AG09309 (cell line): ENCODE measurements at regions not wholly inside any gene's neighbourhood (a gene's known extent, or its start where the extent isn't known, plus 50 kb on each side); places are given as distances from the start of the nearest gene placed in this dataset.
"Not testable (repeated sequence)": the region's sequence is repeated elsewhere in the genome, so short reads cannot be mapped to it uniquely, and the experiment has no call there.

Source experiments
- DNase-seq: peaks from one replicate; pipeline ENCODE4 v3.0.0-alpha.2; 2010; ENCODE audit warnings: low read depth
- H3K4me3 ChIP-seq: 2 replicates; pipeline ENCODE4 v1.5.1; 2011; ENCODE audit warnings: mild to moderate bottlenecking, low read depth, low read length, moderate library complexity; ENCODE audit not compliant: control insufficient read depth
- TF ChIP-seq, protein P1 (sequence below): IDR thresholded peaks from 2 replicates; pipeline ENCODE4 v1.5.1; 2011; ENCODE audit warnings: mild to moderate bottlenecking, low read depth, low read length, inconsistent platforms; ENCODE audit not compliant: insufficient read depth, control insufficient read depth; ENCODE audit errors: missing control alignments

DNA sequence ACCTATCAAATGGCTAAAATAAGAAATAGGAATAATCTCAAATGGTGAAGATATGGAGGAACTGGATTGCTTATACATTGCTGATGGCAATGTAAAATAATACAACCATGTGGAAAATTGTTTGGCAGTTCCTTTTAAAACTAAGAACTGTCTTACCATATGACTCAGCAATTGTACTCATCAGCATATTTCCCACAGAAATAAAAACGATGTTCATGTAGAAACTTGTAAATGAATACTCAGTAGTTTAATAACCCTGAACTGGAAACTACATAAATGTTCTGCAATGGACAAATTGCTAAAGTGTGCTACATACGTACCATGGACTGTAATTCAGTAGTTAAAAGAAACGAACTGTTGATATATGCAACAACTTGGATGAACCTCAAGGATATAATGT, 253.9 kb upstream of the RBMS3 start:
- H3K4me3 ChIP-seq: no peak overlapping the region
- no peak for DNase-seq

DNA sequence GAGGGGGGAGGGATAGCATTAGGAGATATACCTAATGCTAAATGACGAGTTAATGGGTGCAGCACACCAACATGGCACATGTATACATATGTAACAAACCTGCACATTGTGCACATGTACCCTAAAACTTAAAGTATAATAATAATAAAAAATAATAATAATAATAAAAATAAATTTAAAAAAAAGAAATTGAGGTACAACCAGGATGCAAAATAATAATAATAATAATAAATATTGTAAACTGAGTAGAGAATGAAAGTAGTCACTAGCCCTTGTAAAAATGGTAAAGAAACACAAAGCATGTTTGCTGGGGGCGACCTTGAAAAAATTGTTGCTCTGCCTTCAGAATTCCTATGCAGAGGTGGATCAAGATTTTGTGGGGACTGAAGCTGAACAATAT, 249.7 kb upstream of the RBMS3 start:
- H3K4me3 ChIP-seq, DNase-seq: not testable (repeated sequence)

More for the DNA sequence above, 253.9 kb upstream of the RBMS3 start:
- TF ChIP-seq, protein P1, sequence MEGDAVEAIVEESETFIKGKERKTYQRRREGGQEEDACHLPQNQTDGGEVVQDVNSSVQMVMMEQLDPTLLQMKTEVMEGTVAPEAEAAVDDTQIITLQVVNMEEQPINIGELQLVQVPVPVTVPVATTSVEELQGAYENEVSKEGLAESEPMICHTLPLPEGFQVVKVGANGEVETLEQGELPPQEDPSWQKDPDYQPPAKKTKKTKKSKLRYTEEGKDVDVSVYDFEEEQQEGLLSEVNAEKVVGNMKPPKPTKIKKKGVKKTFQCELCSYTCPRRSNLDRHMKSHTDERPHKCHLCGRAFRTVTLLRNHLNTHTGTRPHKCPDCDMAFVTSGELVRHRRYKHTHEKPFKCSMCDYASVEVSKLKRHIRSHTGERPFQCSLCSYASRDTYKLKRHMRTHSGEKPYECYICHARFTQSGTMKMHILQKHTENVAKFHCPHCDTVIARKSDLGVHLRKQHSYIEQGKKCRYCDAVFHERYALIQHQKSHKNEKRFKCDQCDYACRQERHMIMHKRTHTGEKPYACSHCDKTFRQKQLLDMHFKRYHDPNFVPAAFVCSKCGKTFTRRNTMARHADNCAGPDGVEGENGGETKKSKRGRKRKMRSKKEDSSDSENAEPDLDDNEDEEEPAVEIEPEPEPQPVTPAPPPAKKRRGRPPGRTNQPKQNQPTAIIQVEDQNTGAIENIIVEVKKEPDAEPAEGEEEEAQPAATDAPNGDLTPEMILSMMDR: no peak

DNA sequence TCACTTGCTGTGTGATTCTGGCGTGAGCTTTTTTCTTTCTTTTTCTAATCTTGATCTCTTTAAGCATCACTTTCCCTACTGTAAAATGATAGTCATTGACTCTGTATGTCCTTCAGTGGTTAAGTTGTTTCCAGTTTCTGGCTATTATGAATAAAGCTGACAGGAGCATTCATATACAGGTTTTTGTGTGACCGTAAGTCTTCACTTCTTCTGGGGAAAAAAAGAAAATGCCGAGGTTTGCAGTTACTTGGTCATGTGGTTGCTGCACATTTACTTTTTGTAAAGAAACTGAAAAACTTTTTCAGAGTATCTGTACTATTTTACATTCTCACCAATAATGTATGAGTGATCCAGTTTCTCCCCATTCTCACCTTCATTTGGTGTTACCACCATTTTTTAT, 247.4 kb upstream of the RBMS3 start:
- DNase-seq: no peak
- TF ChIP-seq, protein P1: no peak
- H3K4me3 ChIP-seq: no peak overlapping the region

DNA sequence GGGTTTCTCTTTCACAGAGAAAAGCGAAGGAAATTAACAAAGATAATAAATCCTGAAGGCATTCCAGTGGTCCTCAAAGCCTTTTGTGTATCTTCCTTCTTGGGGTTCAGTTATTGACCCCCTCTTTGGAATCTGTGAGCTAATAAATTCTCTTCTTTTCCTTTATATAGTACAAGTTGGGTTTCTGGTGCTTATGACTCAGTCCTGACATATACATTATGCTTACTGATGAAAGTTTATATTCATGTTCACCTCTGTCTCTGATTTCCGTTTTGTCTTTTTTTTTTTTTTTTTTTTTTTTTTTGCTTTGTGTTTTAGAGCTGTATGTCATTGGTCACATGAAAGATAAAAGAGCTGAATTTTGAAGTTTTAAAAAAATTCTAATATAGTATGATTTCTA, 230.7 kb upstream of the RBMS3 start:
- no peak for DNase-seq
- H3K4me3 ChIP-seq: no peak overlapping the region
- TF ChIP-seq, protein P1: no peak

DNA sequence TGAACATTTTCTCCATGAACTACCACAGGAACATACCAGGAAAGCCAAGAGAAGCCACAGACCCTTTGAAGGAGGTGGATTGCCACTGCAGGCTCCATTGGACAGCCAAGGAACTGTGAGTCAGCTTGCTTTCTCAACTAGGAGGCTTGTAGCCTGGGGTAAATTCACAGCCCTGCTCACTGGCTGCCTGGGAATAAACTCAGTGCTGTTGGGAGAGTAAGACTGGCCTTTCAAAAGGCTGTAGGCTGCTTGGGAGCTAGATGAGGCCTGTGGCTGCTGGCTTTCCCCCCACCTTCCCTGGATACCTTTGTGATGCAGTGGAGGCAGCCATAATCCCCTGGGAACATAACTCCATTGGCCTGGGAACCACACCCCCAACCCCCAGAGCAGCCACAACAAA, 223.5 kb upstream of the RBMS3 start:
- TF ChIP-seq, protein P1: no peak
- no peak overlapping the region for H3K4me3 ChIP-seq
- peak; percentile 65 for DNase-seq

DNA sequence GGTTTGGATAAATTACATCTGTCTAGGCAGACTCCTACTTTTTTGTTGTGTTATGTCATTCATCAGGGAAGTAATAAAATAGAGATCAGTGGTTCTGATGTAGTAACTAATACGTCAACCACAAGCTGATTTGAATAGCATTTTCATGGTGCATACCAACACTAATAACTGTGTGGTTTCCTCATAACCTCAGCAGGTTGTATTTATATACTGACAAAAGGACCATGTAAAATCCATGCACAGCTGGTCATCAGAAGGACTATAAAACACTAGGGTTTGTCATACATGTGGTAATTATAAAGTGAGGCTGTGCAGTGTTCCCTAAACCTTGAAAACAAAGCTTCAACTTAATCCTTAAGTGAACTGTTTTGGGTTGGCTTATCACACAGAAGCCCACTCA, 216.8 kb upstream of the RBMS3 start:
- peak; percentile 85 for DNase-seq
- H3K4me3 ChIP-seq: no peak overlapping the region
- TF ChIP-seq, protein P1: no peak

DNA sequence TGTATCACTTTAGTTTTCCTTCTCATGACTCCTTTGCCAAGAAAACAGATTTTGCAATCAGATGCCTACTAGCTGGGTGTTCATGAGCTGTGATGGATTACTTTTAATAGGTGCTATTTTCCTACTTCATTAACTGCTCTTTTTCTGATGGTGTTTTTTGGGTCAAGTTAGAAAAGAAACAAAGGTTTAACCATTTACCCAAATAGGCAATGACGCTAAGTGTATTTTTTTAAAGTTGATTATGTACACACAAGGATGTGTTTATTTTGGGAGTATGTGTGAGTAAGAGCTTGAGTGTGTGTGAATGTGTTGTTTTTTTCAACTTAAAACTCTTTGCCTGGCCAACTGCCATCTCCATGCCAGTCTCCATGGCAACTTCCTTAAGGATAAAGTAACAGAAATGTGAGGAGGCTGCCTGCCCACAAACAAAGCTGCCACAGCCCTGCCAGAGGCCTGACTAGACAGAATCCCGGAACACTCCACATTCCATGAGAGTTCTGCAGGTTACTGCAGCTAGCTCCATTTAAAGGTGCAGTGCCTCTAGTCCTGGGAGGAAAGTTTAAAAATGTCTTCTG, 215.6 kb upstream of the RBMS3 start:
- no peak overlapping the region for H3K4me3 ChIP-seq
- DNase-seq: peak; percentile 97
- TF ChIP-seq, protein P1: no peak
